ENCODE measurements at regions not wholly inside any gene's neighbourhood (a gene's known extent, or its start where the extent isn't known, plus 50 kb on each side); places are given as distances from the start of the nearest gene placed in this dataset.

DNA sequence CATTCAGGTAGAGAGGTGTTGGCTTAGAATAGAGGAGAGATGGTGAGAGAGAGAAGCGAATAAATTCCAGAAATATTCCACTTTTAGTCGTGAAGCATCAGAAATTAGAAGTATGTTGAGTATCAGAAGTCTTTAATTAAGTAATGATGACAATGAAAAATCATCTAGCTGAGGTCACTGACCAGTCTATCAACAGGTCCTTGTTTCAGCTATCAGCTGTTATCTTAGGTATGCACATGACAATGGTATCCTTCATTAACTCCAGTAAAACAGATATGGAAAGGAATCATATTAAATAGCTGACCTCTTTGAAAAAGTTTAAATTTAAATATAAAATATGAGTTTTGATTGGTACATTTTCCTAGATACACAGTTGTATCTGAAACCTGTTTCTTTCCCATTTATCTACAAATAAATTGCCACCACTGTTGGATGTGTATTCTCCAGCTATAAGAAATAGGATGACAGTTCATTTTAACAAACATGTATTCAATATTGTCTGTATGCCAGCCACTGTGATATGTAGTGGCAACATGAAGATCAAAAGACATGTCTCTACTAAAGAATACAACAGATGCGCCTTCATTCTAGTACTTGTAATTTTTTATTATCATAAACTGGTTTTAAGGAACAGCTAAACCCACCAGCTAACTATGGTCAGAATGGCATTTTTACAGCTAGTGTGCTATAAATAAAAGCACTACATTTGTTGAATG lies 424.2 kb upstream of the DCN start:
- H3K9me3 ChIP-seq (ENCODE audit: insufficient read depth, low read length) = no peaks in the 10 kb centered on the region
- no peaks in the 10 kb centered on the region for H4K20me1 ChIP-seq (ENCODE audit: low read depth, low read length)
- no peaks in the 10 kb centered on the region for H3K9me2 ChIP-seq (replicated peaks; ENCODE audit: insufficient read depth, low read length)
- H3K4me3 ChIP-seq (ENCODE audit: insufficient read depth, low read length, poor library complexity, severe bottlenecking) = no peak overlapping the region
- no peaks in the 10 kb centered on the region for H3K36me3 ChIP-seq (ENCODE audit: low read length)
- H3K27ac ChIP-seq (ENCODE audit: low read depth, low read length) = no peak overlapping the region
- no peaks in the 10 kb centered on the region for H3F3A ChIP-seq (ENCODE audit: insufficient read depth)
- no peak overlapping the region for H3K4me2 ChIP-seq (ENCODE audit: low read depth, low read length, poor library complexity, severe bottlenecking)
- TF ChIP-seq, protein P1, sequence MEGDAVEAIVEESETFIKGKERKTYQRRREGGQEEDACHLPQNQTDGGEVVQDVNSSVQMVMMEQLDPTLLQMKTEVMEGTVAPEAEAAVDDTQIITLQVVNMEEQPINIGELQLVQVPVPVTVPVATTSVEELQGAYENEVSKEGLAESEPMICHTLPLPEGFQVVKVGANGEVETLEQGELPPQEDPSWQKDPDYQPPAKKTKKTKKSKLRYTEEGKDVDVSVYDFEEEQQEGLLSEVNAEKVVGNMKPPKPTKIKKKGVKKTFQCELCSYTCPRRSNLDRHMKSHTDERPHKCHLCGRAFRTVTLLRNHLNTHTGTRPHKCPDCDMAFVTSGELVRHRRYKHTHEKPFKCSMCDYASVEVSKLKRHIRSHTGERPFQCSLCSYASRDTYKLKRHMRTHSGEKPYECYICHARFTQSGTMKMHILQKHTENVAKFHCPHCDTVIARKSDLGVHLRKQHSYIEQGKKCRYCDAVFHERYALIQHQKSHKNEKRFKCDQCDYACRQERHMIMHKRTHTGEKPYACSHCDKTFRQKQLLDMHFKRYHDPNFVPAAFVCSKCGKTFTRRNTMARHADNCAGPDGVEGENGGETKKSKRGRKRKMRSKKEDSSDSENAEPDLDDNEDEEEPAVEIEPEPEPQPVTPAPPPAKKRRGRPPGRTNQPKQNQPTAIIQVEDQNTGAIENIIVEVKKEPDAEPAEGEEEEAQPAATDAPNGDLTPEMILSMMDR (IDR thresholded peaks at IDR 0.05; ENCODE audit: insufficient read depth, low read length, poor library complexity, severe bottlenecking) = no peak
- TF ChIP-seq EZH2phosphoT487 (conservative IDR thresholded peaks at IDR 0.05; ENCODE audit: low read length) = no peak
- no peaks in the 10 kb centered on the region for H3K79me2 ChIP-seq (ENCODE audit: insufficient read depth, low read length)
- H2AFZ ChIP-seq (ENCODE audit: low read depth, low read length, severe bottlenecking) = no peak overlapping the region
- no peaks in the 10 kb centered on the region for H3K27me3 ChIP-seq (ENCODE audit: low read length)
- no peak overlapping the region for H3K9ac ChIP-seq (ENCODE audit: low read length)

DNA sequence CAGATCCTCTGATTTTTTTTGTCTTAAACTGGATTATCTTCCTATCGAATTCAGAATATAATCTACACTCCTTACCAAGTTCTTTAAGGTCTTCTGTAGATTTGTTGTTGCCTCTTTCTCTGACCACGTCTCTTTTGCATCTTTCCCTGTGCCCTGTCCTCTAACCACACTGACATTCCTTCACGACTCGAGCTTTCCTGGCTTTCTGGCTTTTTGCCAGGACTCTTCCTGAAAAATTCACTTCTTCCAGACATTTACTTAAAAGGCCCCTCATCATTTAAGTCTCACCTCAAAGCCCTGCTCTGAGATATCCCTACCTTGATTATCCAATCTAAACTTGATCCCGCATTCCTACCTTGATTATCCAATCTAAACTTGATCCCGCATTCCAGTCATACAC lies 422.3 kb upstream of the DCN start:
- H2AFZ ChIP-seq (ENCODE audit: low read depth, low read length, severe bottlenecking) = no peak overlapping the region

DNA sequence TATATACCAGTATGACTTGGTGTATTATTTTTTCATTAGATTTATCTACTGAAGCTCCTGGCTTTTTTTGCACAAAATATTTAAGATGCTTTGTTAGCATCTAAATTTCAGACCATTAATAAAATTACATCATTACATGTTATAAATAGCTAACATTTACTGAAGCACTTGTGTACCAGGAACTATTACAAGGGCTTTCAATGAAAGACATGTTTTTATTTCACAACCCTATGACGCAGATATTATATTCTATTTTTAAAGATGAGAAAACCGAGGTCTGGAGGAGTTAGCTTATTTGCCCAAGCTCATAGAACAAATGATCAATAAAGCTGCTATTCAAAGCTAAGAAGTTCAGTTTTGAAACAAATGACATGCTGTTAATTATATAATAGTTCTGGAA lies 420.4 kb upstream of the DCN start:
- Histone ChIP-seq H3F3A (ENCODE audit: insufficient read depth) (no peaks in the 10 kb centered on the region), H3K9me2 (replicated peaks; ENCODE audit: insufficient read depth, low read length) (no peaks in the 10 kb centered on the region), H3K79me2 (ENCODE audit: insufficient read depth, low read length) (no peaks in the 10 kb centered on the region), H2AFZ (ENCODE audit: low read depth, low read length, severe bottlenecking) (no peak overlapping the region), H3K9ac (ENCODE audit: low read length) (no peak overlapping the region), H3K27me3 (ENCODE audit: low read length) (no peaks in the 10 kb centered on the region), H3K27ac (ENCODE audit: low read depth, low read length) (no peak overlapping the region), H3K4me3 (ENCODE audit: insufficient read depth, low read length, poor library complexity, severe bottlenecking) (no peak overlapping the region), H3K9me3 (ENCODE audit: insufficient read depth, low read length) (no peaks in the 10 kb centered on the region), H3K36me3 (ENCODE audit: low read length) (no peaks in the 10 kb centered on the region), H3K4me2 (ENCODE audit: low read depth, low read length, poor library complexity, severe bottlenecking) (no peak overlapping the region), H4K20me1 (ENCODE audit: low read depth, low read length) (no peaks in the 10 kb centered on the region)
- no peak for TF ChIP-seq EZH2phosphoT487 (conservative IDR thresholded peaks at IDR 0.05; ENCODE audit: low read length)
- TF ChIP-seq, protein P1 (IDR thresholded peaks at IDR 0.05; ENCODE audit: insufficient read depth, low read length, poor library complexity, severe bottlenecking) = no peak

More for the DNA sequence above, 422.3 kb upstream of the DCN start:
- no peak for TF ChIP-seq EZH2phosphoT487 (conservative IDR thresholded peaks at IDR 0.05; ENCODE audit: low read length)
- TF ChIP-seq, protein P1 (IDR thresholded peaks at IDR 0.05; ENCODE audit: insufficient read depth, low read length, poor library complexity, severe bottlenecking) = no peak
- H3F3A ChIP-seq (ENCODE audit: insufficient read depth) = no peaks in the 10 kb centered on the region
- no peaks in the 10 kb centered on the region for H3K27me3 ChIP-seq (ENCODE audit: low read length)
- H3K9me2 ChIP-seq (replicated peaks; ENCODE audit: insufficient read depth, low read length) = no peaks in the 10 kb centered on the region
- no peaks in the 10 kb centered on the region for H3K36me3 ChIP-seq (ENCODE audit: low read length)
- no peaks in the 10 kb centered on the region for H4K20me1 ChIP-seq (ENCODE audit: low read depth, low read length)
- H3K9ac ChIP-seq (ENCODE audit: low read length) = no peak overlapping the region
- no peaks in the 10 kb centered on the region for H3K79me2 ChIP-seq (ENCODE audit: insufficient read depth, low read length)
- no peak overlapping the region for H3K4me2 ChIP-seq (ENCODE audit: low read depth, low read length, poor library complexity, severe bottlenecking)
- no peak overlapping the region for H3K4me3 ChIP-seq (ENCODE audit: insufficient read depth, low read length, poor library complexity, severe bottlenecking)
- no peaks in the 10 kb centered on the region for H3K9me3 ChIP-seq (ENCODE audit: insufficient read depth, low read length)
- H3K27ac ChIP-seq (ENCODE audit: low read depth, low read length) = no peak overlapping the region

All from SU-DHL-6 (cell line).